HG02610 (cell line): ENCODE measurements at regions not wholly inside any gene's neighbourhood (a gene's known extent, or its start where the extent isn't known, plus 50 kb on each side); places are given as distances from the start of the nearest gene placed in this dataset.

Experiments used
- ATAC-seq: cut with Tn5 transposase; IDR thresholded peaks from one replicate; pipeline ENCODE4 v1.9.1; 2021; ENCODE audit warnings: mild to moderate bottlenecking, moderate library complexity; ENCODE audit not compliant: unreplicated experiment

DNA sequence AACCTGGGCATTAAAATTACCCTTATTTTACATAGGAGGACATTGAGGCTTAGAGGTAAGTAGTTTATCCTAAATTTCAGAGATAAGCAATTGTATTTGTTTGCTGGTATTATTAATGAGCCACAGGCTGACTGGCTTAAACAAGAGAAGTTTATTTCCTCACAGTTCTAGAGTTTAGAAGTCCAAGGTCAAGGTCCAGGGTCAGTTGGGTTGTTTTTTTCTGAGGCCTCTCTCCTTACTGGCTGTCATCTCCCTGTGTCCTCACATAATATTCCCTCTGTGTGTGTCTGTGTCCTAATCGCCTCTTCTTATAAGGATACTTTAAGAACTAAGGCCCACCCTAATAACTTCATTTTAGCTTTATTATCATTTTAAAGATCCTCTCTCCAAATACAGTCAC lies 294.9 kb upstream of the ATP5MC3 start:
- ATAC-seq, result no peak

DNA sequence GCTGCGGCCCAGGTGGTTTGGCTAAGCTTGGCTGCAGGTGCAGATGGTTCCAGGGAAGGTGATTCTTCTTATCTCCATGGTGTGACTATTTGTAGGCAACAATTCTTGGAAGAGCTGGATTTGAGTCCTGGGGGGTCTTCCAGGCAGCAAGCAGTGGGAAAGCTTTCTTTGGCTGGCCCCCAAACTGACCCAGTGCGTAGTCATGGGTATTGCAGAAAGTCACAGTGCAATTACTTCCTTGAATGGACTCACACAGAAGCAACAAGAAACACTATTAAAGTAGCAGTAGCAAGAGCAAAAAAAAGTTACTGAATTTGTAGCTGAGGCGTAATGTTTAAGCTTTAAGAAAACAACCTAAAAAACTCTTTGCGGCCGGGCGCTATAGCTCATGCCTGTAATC lies 293.6 kb upstream of the ATP5MC3 start:
- ATAC-seq, result no peak

DNA sequence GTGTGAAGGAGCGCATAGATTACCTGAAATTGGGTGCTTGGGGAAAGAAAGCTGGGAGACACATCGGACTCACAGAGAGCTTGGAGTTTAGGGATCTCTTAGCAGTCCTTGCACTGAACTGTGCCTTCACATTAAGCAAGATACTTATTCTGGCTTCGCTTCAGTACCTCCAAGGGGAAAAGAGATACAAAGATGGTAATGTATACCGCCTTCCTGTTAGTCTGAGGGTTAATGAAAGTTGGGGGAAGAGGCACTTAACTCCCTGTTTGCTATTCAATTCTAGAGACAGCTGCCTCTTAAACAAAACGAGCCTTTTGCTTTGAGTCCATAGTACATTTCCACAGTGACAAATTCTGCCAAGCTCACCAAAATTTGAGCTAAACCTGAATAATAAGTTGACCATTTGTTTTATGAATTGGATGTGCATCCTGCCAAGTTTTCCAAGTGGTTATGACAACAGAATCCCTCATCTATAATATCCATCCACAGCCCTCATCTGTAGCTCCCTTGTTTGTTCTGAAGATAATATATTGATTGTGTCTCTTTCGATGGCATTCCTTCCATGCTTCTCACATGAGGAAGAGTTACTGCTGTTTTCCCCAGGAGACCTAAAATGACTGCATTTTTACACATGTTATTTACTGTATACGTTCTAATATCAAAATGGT lies 287.1 kb upstream of the ATP5MC3 start:
- ATAC-seq, result no peak

DNA sequence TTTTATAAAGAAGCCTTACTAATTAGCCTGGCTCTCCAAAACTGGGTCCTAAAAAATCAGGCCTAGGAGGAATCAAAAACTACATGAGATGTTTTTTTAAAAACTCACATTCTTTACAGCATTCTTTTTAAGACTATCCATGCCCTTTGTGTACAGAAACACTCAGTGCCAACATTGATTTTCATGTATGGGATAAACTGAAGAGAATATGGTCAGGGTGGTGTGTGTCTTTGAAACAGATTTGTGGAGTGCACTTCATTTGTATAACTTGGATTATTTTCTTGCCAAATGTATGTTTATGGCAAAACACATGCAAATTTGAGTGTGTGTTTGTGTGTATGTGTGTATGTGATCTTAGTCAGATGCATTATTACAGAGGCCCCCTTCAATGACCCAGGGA lies 283.6 kb upstream of the ATP5MC3 start:
- ATAC-seq, result no peak

DNA sequence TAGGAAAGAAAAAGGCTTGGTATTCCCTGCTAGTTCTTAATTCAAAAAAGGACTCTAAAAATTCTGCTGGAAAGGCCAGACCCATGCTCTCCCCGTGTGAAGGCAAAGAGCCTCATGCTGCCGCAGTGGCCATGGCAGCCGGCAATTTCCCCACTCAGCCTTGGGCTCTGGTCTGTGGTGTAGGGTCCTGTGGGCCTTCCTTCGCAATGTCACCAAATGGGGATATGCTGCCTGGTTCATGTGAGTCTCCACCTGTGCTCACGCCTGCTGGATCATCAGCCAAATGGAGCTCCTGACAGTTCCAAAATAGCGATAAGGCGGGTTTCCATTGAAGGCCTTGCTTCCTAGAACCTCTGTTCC lies 282.8 kb upstream of the ATP5MC3 start:
- ATAC-seq, result no peak

DNA sequence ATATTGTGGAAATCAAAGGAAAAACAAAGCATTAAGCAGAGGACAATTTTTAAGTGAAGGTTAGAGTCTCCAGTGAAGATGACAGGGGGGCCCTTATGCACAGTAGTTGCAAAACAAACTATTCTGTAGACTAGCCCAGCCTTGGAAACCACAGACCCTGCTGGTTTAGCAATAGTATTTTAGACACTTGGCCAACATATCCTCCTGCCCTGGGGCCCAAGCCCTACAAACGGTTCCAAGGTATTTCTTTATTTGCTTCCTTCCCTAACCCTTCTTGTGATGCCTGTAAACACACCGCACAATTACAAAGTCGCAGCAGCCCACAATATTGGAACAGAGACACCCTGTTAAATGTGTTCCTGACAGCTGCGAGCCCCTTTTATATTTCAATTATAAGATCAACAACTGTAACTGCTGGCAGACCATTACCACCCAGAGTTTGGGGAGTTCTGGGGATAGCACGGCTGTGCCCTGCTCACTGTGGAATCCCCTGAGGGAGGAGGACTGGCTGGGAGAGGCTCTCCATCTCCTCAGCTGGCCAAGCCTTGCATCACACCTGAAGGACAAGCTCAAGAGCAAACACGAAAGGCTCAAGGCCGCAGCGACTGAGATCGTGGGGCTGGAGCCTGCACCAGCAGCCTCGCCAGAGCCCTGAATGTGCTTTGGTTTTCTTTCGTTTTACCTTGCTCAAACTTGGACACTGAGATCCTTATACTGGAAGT lies 282.2 kb upstream of the ATP5MC3 start:
- no peak for ATAC-seq

DNA sequence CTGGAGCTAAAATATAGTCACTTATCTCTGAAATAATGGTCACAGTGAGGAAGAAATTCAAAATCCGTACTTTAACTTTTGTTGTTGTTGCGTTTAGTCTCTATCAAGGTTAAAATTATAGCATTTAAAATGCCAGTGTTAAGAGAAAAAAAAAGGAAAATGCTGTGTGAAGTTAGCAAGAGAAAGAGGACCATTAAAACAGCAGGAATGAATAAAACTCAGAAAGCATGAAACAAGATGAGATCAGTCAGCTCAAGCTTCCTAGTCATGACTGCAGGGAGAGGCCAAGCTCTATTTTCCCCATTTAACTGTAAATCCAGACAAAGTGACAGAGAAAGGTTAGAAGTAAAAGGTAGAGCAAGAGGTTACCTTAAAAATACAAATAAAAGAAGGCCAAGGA lies 281.7 kb upstream of the ATP5MC3 start:
- ATAC-seq, result no peak

DNA sequence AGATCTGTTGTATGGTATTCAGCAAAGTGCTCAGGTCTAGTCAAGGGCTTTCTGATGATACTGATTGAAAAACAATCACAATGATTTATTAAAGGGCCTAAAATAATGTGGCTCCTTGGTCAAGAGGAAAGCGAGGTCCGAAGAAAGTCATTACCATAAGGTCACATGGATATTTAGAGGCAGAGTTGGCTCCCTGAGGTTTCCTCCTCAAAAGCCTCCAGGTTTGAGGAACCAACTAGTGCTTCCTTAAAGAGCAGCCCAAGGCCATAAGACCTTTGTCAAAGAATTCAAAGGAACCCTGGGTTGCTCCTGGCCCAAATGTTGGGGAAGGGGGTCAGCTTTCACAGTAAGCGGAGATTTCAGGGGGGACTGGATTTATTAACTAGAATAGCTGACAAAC lies 280.7 kb upstream of the ATP5MC3 start:
- no peak for ATAC-seq

DNA sequence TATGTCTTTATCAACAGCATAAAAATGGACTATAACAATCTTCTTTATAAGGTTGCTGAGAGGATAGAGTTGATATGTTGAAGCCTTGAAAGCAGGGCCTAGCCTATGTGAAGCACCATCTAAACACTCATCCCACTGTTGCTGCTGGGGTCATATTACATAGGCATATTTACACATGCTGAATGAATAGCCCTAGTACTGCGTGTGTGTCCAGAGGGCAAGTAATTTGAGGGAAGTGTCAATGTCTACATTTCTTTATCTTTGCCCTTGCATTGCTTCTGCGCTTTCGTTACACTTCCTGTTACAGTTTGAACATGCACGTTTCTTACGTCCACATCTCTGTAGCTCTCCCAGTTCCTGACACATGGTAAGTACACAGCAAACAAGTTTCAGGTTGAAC lies 280.3 kb upstream of the ATP5MC3 start:
- ATAC-seq, result no peak

DNA sequence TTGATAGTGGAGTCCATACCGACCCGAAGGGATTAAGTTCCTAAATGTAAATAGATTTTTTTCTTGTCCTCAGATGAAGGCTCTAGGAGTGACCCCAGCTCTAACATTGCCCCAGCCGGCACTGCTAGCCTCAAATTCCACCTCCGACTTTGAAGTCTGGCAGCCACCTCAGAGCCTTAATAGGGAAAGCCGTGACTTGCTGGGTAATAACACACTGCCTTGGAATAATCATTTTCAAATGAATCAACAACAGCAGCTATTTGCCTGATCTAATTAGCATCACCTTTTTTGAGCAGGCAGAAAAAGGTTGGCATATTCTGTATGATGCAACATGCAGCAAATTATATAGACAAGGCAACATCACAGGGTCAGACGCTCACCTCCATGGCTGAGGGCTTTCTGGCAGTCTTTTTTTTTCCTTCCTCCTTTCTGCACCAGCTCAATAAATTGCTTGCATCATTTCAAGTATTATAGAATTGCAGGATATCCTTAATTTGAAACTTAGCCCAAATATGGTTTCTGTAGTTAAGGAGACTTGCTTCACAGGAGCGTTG lies 276.5 kb upstream of the ATP5MC3 start:
- no peak for ATAC-seq

DNA sequence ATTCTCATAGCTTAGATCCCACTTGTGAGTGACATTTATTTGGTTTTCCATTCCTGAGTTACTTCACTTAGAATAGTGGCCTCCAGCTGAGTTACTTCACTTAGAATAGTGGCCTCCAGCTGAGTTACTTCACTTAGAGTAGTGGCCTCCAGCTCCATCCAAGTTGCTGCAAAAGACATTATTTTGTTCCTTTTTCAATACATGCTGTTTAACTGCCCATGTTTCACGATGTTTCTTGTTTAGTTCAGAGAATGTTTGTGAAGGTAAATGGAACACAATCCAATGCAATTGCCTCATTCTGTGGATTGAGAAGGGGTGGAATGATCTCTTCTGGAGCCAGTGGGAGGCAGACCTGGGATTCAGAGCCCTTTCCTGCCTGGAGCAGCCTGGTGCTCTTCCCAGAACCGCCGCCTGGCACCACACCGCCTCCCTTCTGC lies 273.5 kb upstream of the ATP5MC3 start:
- ATAC-seq, result no peak

DNA sequence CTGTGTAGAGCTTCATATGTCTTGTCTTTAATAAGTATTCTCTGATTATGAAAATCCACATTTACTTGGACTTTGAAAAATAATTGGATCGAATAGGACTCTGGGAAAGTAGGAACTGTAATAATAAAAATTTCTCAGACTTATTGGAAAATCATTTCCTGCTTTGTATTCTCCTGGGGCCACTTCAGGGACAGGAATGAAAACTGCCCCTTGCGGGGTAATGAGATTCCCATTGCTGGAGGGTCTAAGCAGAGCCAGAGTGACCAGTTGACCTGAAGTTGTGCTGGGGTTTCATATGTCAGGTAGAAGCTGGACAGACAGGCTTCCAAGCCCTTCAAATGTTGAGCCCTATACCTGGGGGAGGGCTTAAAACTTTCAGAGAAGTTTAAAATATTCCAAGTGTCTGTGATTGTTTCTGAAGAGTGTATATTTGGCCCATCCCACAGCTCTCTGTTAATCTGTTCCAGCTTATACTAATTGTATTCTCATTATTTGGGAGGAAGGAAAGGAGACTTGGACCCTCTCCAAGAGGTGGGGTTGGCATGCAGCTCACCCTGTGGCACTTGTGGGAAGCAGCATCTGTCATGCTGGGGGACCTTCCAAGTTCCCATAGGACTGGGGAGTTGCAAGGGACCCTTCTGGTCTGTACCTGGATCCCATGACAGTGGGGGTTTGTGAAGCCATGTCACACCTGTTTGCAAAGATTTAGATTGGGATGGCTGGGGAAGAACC lies 268.7 kb upstream of the ATP5MC3 start:
- ATAC-seq, result no peak

DNA sequence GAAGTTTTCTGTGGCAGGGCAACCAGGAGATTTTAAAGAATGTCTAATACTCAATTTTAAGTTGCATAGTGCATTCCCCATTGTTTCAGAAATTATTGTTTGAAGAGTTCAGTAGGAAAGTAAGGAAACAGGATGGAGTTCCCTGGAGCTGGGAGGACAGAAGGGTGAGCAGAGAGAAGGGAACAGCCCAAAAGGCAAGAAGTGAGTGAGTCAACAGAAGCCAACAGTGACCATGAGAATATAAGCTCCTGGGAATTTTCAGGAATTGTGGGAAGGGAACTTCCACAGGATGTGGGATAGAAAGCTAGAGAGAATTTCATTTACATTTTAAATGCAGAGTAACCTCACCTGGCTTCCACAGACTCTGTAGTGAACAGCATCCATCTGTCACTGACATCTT lies 268.1 kb upstream of the ATP5MC3 start:
- ATAC-seq, result no peak

DNA sequence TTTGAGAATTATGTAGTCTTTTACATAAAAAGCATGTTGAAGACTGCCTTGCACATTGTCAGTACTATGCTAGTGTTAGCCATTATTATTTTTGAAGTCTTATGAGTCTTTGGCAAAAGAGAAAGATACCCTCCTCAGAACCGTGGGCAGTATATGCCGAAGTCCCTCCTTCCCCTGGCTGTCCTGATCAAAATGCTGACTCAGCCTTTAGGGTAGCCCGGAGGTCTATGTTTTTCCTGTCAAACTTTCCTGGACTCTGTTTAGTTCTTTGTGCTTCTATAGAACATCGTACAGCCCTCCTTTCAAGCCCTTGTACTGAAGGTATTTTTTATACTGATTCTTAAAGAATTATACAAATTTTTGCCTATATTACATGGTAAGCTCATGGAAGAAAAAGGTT lies 264.7 kb upstream of the ATP5MC3 start:
- ATAC-seq, result no peak

DNA sequence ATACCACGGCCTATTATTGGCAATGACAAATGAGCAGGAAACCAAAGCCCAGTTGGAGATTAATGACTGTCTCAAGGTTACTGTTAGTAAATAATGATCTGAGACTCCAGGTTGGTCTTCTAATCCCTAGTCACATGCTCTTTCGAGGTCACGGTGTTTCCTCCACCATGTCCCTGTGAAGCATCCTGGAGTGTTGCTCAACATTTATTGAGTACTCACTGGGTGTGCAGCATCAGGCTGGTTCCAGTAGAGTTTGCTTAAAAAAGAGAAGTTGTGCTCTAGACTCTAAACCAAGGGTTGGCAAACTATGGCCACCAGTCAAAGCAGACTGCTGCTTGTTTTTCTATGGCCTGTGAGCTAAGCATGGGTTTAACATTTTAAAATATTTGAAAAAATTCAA lies 263.8 kb upstream of the ATP5MC3 start:
- ATAC-seq, result no peak

DNA sequence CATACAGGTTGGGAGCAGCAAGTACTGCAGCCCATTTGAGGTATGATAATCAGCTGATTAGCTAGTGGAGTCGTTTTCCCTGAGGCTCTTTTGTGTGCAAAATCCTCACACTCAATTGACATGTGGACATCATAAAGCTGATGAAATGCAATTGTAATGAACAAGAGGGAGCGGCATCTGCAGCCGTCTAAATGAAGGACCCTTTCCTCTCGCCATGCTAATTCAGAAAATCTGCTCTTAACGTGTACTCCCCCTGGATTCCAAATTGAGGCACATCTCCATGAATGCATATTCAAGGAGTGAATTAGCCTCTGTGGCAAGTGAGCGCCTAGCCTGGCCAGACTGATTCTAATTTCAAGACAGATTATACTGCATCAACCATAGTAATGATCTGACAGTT lies 260.9 kb upstream of the ATP5MC3 start:
- ATAC-seq, result no peak

DNA sequence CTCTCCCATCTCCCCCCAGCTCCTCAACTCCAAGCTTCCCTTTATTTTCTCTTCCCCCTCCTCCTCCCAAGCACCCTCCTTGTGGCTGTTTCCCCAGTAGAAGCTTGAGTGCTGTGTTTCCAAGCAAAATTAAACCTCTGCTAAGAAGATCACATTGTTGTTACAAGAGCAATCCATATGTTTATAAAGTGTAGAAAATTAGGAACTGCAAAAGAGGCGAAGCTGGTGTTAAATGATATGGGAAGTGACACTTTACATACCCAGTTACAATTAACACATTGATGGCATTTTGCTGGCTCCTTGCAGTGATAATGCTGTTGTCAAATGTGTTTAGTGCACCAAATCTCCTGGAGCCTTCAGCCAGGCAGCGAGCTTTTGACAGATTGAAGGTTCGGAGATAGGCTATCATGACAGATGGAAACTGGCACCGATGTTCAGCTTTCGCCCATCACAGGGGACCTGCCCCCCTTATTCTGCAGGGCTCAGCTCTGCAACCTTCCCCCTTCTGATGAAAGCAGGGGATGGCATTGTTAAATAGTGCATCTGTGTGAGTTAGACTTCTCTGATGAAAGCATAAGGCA lies 259.8 kb upstream of the ATP5MC3 start:
- no peak for ATAC-seq

DNA sequence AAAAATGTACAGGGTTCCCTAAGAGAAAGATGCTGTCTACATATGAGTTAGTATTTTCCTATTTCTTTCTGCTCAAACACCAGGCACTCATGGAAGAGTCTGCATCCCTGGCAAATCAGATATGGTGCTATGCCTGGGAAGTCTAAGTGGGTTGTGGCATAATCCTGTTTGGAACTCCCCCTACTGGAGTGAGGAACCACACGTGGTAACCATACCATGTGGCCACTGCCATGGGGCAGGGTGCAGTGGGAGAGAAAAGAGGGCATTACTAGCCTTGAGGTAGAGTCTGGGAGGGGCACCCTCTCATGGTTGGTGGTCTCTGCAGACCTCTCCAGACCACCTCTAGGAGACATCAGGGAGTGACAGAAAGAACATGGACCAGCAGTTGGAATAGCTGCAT lies 257.9 kb upstream of the ATP5MC3 start:
- no peak for ATAC-seq

DNA sequence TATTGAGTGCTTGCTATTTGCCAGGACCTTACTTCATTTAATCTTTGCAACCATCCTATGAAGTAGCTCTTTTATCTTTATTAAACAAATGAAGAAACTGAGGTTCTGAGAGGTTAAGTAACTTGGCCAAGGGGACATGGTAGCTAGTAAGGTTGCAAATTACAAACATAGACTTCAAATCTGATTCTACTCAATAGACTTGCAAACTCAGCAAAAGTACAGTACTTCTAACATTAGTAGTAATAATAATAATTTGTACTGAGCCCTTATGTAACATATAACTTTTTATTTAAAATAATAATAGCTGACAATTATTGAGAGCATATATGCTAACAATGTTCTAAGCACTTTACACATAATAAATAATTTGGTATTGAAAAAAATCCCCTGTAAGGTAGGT lies 255.7 kb upstream of the ATP5MC3 start:
- ATAC-seq, result no peak

DNA sequence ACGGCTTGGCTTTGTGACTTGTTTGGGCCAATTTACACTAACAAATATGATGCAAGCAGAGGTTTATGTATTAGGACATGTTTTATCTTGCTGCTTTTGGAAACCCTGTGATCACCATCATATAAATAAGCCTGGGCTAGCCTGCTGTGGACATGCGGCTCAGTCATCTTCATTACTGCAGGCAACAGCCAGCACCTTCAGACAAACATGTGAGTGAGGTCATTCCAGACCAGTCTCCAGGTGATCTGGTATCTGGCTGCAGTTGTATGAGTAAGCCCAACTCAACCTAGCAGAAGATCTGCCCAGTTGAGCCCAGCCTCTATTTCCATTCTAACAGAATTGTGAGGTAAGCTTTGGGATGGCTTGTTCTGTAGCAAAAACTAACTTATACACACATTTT lies 254.6 kb upstream of the ATP5MC3 start:
- no peak for ATAC-seq

DNA sequence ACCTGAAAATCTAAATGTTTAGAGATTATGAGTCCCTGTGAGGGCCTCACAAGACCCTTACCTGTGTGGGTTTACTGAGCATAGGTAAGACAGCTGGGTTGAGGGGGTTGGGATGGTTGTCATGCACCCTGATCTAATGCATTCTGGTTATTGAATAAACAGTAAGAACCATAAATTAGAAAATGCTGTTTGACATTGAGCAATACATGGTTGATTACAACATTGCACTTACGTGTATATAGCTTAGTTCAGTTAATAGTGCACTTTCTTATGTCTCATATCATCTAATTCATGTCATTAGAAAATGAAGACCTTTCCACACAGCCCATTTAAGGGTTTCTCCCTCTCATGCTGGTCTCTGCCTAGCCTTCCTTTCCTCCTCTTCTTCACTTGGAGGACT lies 253.5 kb upstream of the ATP5MC3 start:
- ATAC-seq, result no peak

DNA sequence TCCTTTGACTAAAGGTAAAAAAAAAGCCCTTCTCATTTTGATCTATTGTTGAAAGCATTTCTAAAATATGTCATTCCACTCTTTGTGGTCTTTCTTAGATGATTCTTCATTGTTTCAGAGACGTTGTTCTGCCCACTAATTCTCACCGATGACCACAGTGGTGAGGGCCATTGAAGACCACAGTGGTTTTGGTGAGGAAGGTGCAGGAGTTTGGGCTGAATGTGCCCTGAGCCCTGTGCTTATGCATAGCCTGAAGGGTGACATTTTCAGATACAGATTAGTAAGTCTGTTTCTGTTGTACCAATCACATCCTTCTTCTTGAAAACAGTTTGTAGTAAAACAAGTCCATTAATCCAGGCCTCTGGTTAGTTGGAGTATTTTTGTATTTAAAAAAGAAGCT lies 251.3 kb upstream of the ATP5MC3 start:
- ATAC-seq, result no peak
